Activated naive CD4-positive, alpha-beta T cell (primary cell): ENCODE measurements at regions not wholly inside any gene's neighbourhood (a gene's known extent, or its start where the extent isn't known, plus 50 kb on each side); places are given as distances from the start of the nearest gene placed in this dataset.

Experiments used
- DNase-seq, 4 experiments: peaks; one replicate each; lab custom pipeline; 2025; lab: John Stamatoyannopoulos, UW

- DNase-seq = no peak
These were observed 1381.4 kb upstream of the CDH6 start for GRCh38 chr5:29811914-29812679.

- DNase-seq = no peak
These were observed 1387.7 kb upstream of the CDH6 start for GRCh38 chr5:29805804-29806203.

GRCh38 chr5:29800752-29801151 is 1392.7 kb upstream of the CDH6 start:
- no peak for DNase-seq

GRCh38 chr5:29796013-29796412 is 1397.5 kb upstream of the CDH6 start:
- no peak for DNase-seq

DNA sequence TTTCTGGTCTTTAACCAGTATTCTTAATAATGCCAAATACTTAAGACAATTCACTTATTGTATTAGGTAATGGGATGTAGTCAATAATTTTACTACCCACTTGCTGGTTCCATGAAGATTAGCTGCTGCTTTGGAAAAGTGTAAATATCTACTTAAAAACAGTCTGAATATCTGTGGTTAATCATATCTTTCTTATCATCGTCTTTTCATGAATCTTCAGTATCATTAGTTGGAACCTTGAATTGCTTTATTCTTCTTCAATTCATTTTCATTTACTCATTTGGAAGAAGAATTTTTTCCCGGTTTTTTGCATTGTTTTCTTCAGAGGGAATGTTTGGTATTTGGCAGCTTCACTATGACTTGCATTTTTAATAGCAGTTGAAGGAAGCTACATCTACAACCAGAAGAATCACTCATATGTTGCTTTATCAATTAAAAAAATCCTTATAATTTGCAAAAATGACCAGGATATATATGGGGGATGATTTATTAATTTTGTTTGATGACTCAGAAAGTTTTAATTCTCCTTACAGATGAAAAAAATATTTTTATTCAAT is 1398.3 kb upstream of the CDH6 start:
- DNase-seq = no peak

DNA sequence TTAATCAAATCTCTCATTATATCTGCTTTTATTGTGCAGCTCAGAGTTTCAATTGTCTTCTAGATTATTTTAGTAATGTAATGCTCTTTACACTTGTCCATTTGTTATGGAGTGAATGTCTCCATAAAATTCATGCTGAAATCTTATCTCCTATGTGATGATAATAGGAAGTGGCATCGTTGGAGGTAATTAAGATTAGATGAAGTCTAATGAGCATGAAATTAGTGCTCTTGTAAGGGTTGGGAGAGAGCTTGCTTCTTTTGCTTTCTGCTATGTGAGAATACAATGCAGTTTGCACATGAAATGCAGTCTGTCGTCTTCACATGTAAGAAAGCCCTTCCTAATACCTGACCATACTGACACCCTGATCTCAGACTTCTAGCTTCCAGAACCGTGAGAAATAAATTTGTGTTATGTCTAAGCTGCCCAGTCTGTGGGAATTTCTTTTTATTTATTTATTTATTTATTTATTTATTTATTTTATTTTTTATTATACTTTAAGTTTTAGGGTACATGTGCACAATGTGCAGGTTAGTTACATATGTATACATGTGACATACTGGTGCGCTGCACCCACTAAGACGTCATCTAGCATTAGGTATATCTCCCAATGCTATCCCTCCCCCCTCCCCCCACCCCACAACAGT is 1399.2 kb upstream of the CDH6 start:
- no peak for DNase-seq

- DNase-seq = no peak
These were observed 1403.2 kb upstream of the CDH6 start for GRCh38 chr5:29790281-29790680.

- DNase-seq = no peak
These were observed 1413.1 kb upstream of the CDH6 start for GRCh38 chr5:29780401-29780800.

GRCh38 chr5:29779141-29779540 is 1414.3 kb upstream of the CDH6 start:
- DNase-seq = no peak

DNA sequence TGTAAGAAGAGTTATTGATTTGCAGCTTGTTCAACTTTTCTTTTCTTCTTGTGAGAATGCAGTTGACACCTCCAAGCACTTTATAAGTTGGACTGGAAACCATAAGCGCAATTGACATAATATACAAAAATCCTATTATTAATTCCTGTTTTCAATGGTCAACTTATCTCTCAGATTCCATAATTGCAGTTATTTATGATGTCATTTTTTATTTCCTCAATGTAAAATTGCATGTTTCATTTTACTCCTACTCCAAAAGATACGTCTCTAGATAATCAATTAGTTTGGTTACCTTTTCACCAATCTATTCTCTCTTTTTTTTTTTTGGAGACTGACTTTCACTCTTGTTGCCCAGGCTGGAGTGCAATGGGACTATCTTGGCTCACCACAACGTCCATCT is 1416.1 kb upstream of the CDH6 start:
- no peak for DNase-seq

- DNase-seq = no peak
These were observed 1422.5 kb upstream of the CDH6 start for GRCh38 chr5:29770936-29771335.

DNA sequence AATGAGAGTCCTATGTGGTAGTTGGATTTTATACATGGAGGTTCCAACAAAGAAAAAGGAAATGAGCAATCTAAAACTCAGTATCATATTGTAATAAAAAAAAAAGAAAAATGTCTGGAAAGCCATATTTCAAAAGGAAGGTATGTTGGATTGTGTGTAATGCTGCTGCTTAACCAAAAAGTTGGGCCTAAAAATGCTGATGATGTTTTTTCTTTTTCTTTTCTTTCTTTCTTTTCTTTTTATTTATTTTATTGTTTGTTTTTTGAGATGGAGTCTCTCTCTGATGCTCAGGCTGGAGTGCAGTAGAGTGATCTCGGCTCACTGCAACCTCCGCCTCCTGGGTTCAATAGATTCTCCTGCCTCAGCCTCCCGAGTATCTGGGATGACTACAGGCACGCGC is 1424.0 kb upstream of the CDH6 start:
- no peak for DNase-seq

DNA sequence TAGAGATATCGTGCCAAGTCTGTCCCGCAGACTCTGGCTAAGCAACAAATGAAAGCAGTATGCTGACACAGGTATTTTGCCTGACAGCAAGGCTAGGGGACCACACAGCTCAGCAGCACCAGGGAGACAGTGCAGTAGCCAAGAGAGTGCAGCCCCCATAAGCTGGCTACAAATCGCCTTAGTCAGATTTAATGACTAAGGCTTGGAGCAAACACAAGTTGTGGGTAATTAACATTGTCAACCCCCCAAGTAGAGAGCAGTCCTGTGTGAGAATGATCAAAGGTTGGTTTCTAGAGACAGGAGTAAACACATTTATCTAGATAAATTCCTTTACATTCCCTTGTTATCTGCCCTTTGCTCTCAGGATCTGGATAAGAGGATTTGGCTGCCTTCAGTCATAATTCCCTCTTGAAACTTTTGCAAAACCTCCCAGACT is 1434.5 kb upstream of the CDH6 start:
- no peak for DNase-seq

DNA sequence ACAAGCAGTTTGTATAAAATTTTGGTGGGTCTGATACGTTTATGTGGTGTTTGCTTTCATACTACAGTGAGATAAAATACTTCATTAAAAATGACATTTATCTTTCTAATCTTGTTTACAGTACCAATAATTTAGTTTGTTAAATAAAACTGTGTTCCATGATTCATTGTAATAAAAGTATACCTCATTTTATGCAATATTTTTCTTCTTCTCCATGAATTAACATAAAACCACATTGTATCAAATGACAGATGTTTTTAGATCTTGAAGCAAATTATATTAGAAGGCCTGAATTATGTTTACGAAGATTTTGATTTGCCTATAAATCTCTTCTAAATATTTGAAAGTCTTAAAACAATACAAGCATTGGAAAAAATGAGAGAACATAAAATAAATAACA is 1443.0 kb upstream of the CDH6 start:
- no peak for DNase-seq

DNA sequence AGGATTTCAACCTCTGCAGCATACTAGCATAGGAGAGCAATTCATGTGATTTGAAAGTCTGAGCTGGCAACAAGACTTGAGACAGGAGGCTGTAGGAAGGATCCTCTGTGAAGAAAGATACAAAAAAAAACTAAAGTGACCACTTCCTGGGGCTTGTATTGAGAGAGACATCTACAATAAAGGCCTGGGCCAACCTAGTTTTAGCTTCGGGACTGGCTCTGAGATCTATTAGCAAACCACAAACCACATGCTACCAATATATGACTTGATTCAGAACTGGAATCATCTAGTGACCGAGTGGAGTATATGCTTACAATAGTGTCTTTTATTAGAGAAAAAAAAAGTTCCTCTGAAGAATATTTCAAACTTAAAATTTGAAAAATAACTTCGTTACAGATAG is 1448.9 kb upstream of the CDH6 start:
- DNase-seq = no peak

- no peak for DNase-seq
These were observed 1472.5 kb upstream of the CDH6 start for GRCh38 chr5:29720954-29721353.

DNA sequence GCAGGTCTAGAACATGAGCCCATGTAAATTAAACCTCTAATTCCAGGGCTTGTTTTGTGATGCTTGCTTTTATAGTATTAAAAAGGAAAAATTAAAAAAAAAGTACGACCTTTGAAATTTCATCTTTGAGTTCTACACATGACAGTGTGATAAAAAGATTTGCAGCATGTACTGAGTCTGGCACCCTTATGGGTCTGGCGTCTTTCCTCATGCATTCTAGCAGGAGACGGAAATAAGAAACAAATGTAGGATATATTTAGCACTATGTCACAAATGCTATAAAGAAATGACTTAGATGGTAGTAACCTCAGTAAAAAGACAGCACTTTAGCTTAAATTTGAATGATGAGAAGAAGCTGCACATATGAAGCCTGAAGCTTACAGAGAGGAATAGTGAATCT is 1474.3 kb upstream of the CDH6 start:
- no peak for DNase-seq

DNA sequence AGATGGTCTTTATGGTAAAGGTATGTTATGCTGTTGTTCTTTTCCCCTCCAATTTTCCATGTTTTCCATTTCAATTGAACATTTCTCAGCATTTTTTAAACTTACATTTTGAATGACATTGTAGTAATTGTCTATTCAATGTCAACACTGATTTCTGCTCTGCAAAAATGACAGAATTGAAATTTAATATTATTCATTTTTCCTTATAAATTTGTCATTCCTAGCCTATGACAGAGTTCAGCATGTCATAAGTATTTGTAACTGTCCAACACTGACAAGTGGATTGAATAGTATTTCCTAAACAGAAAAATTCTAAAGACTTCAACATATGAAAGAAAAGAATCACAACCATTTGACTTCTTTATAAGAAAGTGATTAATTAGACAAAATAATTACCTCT is 1478.3 kb upstream of the CDH6 start:
- DNase-seq = no peak

DNA sequence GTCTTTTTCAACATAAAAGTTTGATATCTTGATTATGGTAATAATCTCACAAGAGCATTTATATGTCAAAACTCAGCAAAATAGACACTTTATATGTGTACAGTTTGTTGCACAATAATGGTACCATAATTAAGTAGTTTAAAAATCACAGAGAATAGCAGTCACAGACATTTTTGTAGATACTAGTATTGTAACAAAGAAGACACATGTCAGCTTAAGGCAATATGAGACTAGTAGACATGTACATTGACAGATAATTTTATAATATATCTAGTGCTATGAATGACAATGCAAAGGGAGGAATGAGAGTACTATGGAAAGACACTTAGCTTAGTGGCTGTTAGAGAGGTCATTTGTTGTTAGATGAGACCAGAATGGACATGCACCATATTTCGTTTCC is 1490.6 kb upstream of the CDH6 start:
- DNase-seq = no peak

- no peak for DNase-seq
These were observed 1491.9 kb upstream of the CDH6 start for GRCh38 chr5:29701600-29701999.

GRCh38 chr5:29697785-29698414 is 1495.6 kb upstream of the CDH6 start:
- no peak for DNase-seq

- DNase-seq = no peak
These were observed 1496.2 kb upstream of the CDH6 start for GRCh38 chr5:29697278-29697677.

DNA sequence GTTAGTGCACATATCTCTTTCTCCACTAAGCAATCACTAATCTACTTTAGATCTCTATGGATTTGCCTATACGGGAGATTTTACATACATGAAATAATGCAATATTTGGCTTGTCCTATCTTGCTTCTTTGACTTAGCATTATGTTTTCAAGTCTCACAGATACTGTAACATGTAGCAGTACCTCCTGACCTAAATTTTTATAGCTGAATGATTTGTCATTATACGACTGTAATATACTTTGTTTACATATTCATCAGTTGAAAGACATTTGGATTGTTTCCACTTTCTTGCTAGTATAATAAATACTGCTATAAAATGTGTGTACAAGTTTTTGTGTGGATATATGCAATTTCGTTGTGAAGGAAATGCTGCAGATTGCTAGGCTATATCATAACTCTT is 1520.8 kb upstream of the CDH6 start:
- no peak for DNase-seq
